Smooth muscle cell (in vitro differentiated cells): ENCODE measurements at regions not wholly inside any gene's neighbourhood (a gene's known extent, or its start where the extent isn't known, plus 50 kb on each side); places are given as distances from the start of the nearest gene placed in this dataset.

Source experiments
- DNase-seq: peaks from one replicate; lab custom pipeline; 2025; ENCODE audit not compliant: unreplicated experiment; lab: John Stamatoyannopoulos, UW
- H2AFZ ChIP-seq: fragments of 200-600 bp; sonication (generic); 2 replicates; pipeline ENCODE4 v1.6.0; 2016; ENCODE audit warnings: antibody characterized with exemption, low read depth, mild to moderate bottlenecking
- H3F3A ChIP-seq: fragments of 200-600 bp; sonication (generic); 2 replicates; pipeline ENCODE4 v1.6.0; 2017; ENCODE audit warnings: antibody characterized with exemption, low read depth
- H3K27ac ChIP-seq: fragments of 200-600 bp; sonication (generic); 2 replicates; pipeline ENCODE4 v1.5.1; 2016; ENCODE audit warnings: low read depth, mild to moderate bottlenecking
- H3K27me3 ChIP-seq: fragments of 200-600 bp; sonication (generic); 2 replicates; pipeline ENCODE4 v1.6.1; 2016; ENCODE audit warnings: low read depth, mild to moderate bottlenecking
- H3K36me3 ChIP-seq: fragments of 200-600 bp; sonication (generic); 2 replicates; pipeline ENCODE4 v1.5.1; 2016; ENCODE audit warnings: low read depth
- H3K4me1 ChIP-seq: fragments of 200-600 bp; sonication (generic); 2 replicates; pipeline ENCODE4 v1.5.1; 2016; ENCODE audit warnings: low read depth
- H3K4me2 ChIP-seq: fragments of 200-600 bp; sonication (generic); 2 replicates; pipeline ENCODE4 v1.6.0; 2016; ENCODE audit warnings: mild to moderate bottlenecking
- H3K4me3 ChIP-seq: fragments of 200-600 bp; sonication (generic); 2 replicates; pipeline ENCODE4 v1.5.1; 2016; ENCODE audit warnings: mild to moderate bottlenecking
- H3K79me2 ChIP-seq: fragments of 200-600 bp; sonication (generic); 2 replicates; pipeline ENCODE4 v1.6.0; 2016; ENCODE audit warnings: low read depth, mild to moderate bottlenecking
- H3K9ac ChIP-seq: fragments of 200-600 bp; sonication (generic); 2 replicates; pipeline ENCODE4 v1.6.0; 2016; ENCODE audit warnings: low read depth
- H3K9me3 ChIP-seq: fragments of 200-600 bp; sonication (generic); replicated peaks from 2 replicates; pipeline ENCODE4 v1.5.1; 2016; ENCODE audit warnings: low read depth
- H4K20me1 ChIP-seq: fragments of 200-600 bp; sonication (generic); 2 replicates; pipeline ENCODE4 v1.6.0; 2016; ENCODE audit warnings: low read depth
- WGBS: methylation state at CpG from one replicate; pipeline ENCODE4 v1.1.7; 2016; ENCODE audit warnings: low lambda C conversion rate; 5-methylcytosine and 5-hydroxymethylcytosine counted together
- TF ChIP-seq, protein P1 (sequence below): fragments of 200-600 bp; sonication (generic); IDR thresholded peaks from 2 replicates; pipeline ENCODE4 v1.5.1; 2017; ENCODE audit warnings: borderline replicate concordance, mild to moderate bottlenecking, antibody characterized with exemption; ENCODE audit not compliant: insufficient read depth, poor library complexity, severe bottlenecking

DNA sequence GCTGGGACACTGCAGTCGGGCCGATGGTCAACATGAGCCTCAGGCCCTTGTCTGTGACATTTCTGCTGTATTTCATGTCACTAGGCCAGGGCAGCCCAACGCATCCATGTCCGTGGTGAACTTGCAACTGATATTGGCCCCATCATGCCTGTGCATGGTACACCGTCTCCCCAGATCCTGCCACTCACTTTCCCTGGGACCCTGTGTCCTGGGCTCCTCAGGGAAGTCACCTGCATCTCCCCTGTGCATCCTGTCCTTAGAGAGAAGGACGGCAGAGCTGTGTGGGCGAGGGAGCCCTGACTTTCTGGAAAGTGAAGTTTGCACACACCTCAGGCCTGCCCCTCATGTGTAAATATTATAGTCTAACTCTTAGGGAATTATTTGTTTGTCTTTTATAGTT, 123.3 kb downstream of the ACKR3 start:
- no peak overlapping the region for H3K9ac ChIP-seq
- H3K27ac ChIP-seq: no peak overlapping the region
- no peak overlapping the region for H3K4me3 ChIP-seq
- no peak overlapping the region for H3K4me2 ChIP-seq
- H3K79me2 ChIP-seq: no peaks in the 10 kb centered on the region
- H3K9me3 ChIP-seq: no peaks in the 10 kb centered on the region
- no peaks in the 10 kb centered on the region for H3F3A ChIP-seq
- no peaks in the 10 kb centered on the region for H4K20me1 ChIP-seq
- H2AFZ ChIP-seq: no peak overlapping the region
- TF ChIP-seq, protein P1, sequence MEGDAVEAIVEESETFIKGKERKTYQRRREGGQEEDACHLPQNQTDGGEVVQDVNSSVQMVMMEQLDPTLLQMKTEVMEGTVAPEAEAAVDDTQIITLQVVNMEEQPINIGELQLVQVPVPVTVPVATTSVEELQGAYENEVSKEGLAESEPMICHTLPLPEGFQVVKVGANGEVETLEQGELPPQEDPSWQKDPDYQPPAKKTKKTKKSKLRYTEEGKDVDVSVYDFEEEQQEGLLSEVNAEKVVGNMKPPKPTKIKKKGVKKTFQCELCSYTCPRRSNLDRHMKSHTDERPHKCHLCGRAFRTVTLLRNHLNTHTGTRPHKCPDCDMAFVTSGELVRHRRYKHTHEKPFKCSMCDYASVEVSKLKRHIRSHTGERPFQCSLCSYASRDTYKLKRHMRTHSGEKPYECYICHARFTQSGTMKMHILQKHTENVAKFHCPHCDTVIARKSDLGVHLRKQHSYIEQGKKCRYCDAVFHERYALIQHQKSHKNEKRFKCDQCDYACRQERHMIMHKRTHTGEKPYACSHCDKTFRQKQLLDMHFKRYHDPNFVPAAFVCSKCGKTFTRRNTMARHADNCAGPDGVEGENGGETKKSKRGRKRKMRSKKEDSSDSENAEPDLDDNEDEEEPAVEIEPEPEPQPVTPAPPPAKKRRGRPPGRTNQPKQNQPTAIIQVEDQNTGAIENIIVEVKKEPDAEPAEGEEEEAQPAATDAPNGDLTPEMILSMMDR: no peak
- no peaks in the 10 kb centered on the region for H3K36me3 ChIP-seq
- H3K4me1 ChIP-seq: peaks cover 21% of the 10 kb centered on the region
- no peak for DNase-seq
- no peaks in the 10 kb centered on the region for H3K27me3 ChIP-seq
- WGBS: 97% methylated on average over 7 of the region's 7 CpGs

DNA sequence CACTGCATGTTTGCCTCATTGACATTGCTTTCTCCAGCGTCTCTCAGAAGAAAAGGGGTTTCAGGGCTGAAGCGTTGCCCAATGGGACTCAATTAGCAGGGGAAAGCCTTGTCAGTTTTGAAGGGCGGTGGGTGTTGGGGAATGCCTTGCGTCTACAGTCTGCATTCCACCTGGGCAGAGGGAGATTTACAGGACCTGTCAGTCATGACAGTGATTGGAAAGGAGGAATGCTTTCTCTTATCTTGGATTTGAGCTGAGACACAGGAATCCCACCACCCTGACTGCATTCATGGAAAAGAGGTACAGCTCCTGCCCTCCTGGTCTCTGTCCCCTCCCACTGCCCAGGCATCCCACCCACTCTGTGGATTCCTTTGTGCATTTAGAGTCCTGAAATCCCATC, 123.9 kb downstream of the ACKR3 start:
- TF ChIP-seq, protein P1: no peak
- no peaks in the 10 kb centered on the region for H3K36me3 ChIP-seq
- no peaks in the 10 kb centered on the region for H3F3A ChIP-seq
- no peaks in the 10 kb centered on the region for H3K27me3 ChIP-seq
- H3K4me3 ChIP-seq: no peak overlapping the region
- no peak overlapping the region for H3K9ac ChIP-seq
- no peaks in the 10 kb centered on the region for H3K79me2 ChIP-seq
- H3K27ac ChIP-seq: no peak overlapping the region
- peaks cover 19% of the 10 kb centered on the region for H3K4me1 ChIP-seq
- no peak for DNase-seq
- H3K4me2 ChIP-seq: peak overlapping the region; percentile 16
- 60% methylated on average over 4 of the region's 4 CpGs for WGBS
- no peaks in the 10 kb centered on the region for H4K20me1 ChIP-seq
- no peaks in the 10 kb centered on the region for H3K9me3 ChIP-seq
- no peak overlapping the region for H2AFZ ChIP-seq

DNA sequence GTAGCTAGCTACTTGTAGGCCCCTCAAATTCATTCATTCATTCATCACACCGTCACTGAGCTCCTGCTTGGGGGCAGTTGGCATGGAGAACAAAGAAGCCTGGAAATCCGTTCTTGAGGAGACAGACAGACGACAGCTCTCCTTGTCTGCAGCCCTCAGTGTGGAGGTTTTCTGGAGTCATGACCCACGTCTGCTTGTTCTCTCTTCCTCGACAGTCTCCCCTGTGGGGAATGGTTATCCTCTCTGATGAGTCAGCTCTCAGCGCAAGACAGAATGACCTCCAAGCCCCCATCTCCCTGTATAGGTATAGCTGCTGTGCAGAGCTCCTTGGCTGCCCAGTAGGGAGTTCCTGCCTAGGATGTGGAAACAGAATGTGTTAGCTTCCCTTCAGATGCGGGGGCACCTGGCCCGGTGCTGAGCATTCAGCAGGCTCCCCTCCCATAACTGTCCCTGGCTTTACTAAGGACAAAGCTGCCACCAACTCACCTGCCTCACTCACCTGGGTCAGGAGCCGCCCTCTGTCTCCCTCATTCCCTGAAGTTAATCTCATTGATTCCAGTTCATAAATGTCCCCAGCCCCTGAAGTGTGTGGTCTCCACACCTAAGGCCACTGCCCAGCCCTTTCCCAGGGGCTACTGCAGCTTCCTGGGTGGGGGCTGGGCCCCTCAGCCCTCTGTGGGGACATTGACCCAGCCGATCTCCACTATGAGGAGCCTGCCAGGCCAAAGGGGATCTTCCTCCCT, 124.7 kb downstream of the ACKR3 start:
- TF ChIP-seq, protein P1: no peak
- DNase-seq: no peak
- H4K20me1 ChIP-seq: no peaks in the 10 kb centered on the region
- H3K4me1 ChIP-seq: peaks cover 11% of the 10 kb centered on the region
- no peak overlapping the region for H3K27ac ChIP-seq
- H3K27me3 ChIP-seq: no peaks in the 10 kb centered on the region
- no peaks in the 10 kb centered on the region for H3K79me2 ChIP-seq
- no peaks in the 10 kb centered on the region for H3F3A ChIP-seq
- 54% methylated on average over 10 of the region's 10 CpGs for whole genome bisulfite sequencing
- no peak overlapping the region for H3K4me3 ChIP-seq
- no peak overlapping the region for H2AFZ ChIP-seq
- peak overlapping the region; percentile 16 for H3K4me2 ChIP-seq
- no peaks in the 10 kb centered on the region for H3K9me3 ChIP-seq
- no peaks in the 10 kb centered on the region for H3K36me3 ChIP-seq
- no peak overlapping the region for H3K9ac ChIP-seq

DNA sequence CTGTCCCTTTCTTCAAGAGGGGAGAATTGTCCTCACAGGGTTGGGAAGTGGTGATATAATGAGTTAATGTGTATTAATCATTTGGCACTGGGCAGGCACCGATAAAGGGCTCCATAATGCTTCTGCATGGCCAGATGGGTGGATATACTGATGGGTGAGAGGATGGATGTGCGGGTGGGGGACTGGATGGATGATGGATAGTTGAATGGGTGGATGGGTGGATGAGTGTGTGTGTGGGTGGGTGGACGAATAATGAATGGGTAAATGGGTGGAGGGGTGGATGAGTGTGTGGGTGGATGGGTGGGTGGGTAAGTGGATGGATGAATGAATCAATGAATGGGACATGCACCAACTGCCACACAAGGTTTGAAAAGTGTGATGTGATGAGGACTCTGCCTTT, 127.2 kb downstream of the ACKR3 start:
- DNase-seq: no peak
- Histone ChIP-seq H4K20me1 (no peaks in the 10 kb centered on the region), H3K9me3 (no peaks in the 10 kb centered on the region), H3K27me3 (no peaks in the 10 kb centered on the region), H3K79me2 (no peaks in the 10 kb centered on the region), H2AFZ (no peak overlapping the region), H3K4me2 (no peak overlapping the region), H3K27ac (no peak overlapping the region), H3K36me3 (no peaks in the 10 kb centered on the region), H3K9ac (no peak overlapping the region), H3F3A (no peaks in the 10 kb centered on the region), H3K4me3 (no peak overlapping the region), H3K4me1 (peaks cover 11% of the 10 kb centered on the region)
- 63% methylated on average over 3 of the region's 3 CpGs for WGBS
- TF ChIP-seq, protein P1: no peak
